Neural cell (in vitro differentiated cells): ENCODE measurements at regions not wholly inside any gene's neighbourhood (a gene's known extent, or its start where the extent isn't known, plus 50 kb on each side); places are given as distances from the start of the nearest gene placed in this dataset.

Experiments used
- EZH2 ChIP-seq: fragments of 200-600, 300-800 bp; shearing (Covaris generic), sonication (generic); IDR thresholded peaks from 2 replicates; pipeline ENCODE4 v1.6.1; 2014; ENCODE audit warnings: antibody characterized with exemption, low read length, borderline replicate concordance, mild to moderate bottlenecking; ENCODE audit not compliant: insufficient read depth, poor library complexity, severe bottlenecking
- POLR2AphosphoS5 ChIP-seq: IDR thresholded peaks from 2 replicates; pipeline ENCODE4 v1.6.1; 2012

GRCh38 chr2:117341690-117342089, 472.8 kb upstream of the DDX18 start:
- TF ChIP-seq EZH2: no peak
- no peak for TF ChIP-seq POLR2AphosphoS5
